ENCODE measurements at regions not wholly inside any gene's neighbourhood (a gene's known extent, or its start where the extent isn't known, plus 50 kb on each side); places are given as distances from the start of the nearest gene placed in this dataset.

GRCh38 chr6:23096876-23097275 lies 527.5 kb downstream of the HDGFL1 start:
- TF ChIP-seq, protein P1, sequence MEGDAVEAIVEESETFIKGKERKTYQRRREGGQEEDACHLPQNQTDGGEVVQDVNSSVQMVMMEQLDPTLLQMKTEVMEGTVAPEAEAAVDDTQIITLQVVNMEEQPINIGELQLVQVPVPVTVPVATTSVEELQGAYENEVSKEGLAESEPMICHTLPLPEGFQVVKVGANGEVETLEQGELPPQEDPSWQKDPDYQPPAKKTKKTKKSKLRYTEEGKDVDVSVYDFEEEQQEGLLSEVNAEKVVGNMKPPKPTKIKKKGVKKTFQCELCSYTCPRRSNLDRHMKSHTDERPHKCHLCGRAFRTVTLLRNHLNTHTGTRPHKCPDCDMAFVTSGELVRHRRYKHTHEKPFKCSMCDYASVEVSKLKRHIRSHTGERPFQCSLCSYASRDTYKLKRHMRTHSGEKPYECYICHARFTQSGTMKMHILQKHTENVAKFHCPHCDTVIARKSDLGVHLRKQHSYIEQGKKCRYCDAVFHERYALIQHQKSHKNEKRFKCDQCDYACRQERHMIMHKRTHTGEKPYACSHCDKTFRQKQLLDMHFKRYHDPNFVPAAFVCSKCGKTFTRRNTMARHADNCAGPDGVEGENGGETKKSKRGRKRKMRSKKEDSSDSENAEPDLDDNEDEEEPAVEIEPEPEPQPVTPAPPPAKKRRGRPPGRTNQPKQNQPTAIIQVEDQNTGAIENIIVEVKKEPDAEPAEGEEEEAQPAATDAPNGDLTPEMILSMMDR (IDR thresholded peaks at IDR 0.05) = no peak
- Histone ChIP-seq H3K4me3 (no peak overlapping the region), H3K27ac (no peak overlapping the region)
- DNase-seq (ENCODE audit: low spot score) = no peak

DNA sequence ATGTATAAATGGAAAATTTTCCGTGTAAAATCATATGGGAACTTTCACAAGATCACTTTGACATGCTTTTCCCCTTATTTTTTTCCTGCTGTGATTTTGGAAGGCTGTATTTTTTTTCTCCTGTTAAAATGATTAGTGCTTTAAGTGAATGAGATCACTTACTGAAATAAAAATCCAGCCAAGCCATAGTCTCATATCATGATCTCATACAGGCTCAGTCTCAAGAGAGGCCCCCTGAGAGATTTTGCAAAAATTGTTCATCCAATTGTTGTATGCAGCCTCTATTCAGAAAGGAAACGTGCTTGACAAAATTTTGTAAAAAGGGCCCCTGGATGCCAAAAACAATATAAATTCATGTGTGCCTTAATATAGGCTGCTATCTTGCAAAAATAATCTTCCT lies 528.2 kb downstream of the HDGFL1 start:
- no peak for DNase-seq (ENCODE audit: low spot score)
- Histone ChIP-seq H3K4me3 (no peak overlapping the region), H3K27ac (no peak overlapping the region)
- TF ChIP-seq, protein P1 (IDR thresholded peaks at IDR 0.05) = no peak

DNA sequence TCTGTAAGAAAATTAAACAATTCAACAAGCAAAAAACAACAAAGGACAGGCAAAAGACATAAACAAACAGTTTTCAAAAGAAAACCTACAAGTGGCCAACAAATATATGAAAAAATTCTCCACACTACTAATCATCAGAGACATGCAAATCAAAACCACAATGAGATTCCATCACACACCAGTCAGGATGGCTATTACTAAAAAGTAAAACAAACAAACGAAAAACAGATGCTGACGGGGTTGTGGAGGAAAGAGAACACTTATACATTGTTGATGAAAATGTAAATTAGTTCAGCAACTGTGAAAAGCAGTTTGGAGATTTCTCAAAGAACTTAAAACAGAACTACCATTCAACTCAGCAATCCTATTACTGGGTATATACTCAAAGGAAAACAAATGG lies 537.6 kb downstream of the HDGFL1 start:
- no peak for DNase-seq (ENCODE audit: low spot score)

DNA sequence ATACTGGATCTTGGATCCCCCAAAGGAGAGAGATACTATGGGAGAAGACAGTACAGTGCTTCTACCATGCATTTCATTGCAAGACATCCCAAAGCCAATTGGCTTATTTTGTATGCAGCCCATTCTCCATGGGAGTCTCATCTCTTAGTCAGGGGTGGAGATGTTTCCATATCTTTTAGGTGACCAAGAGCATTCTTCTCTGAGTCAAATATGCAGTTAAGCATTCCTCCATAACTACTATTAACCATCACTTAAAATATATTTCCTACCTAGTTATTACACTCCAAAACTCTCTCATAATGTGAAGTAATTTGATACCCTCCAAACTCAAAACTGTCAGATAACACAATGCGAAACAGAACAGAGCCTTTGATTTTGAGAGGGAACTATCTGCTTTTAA lies 542.6 kb downstream of the HDGFL1 start:
- TF ChIP-seq, protein P1 (IDR thresholded peaks at IDR 0.05) = no peak
- Histone ChIP-seq H3K4me3 (no peak overlapping the region), H3K27ac (no peak overlapping the region)
- DNase-seq (ENCODE audit: low spot score) = no peak

More for the DNA sequence above, 537.6 kb downstream of the HDGFL1 start:
- Histone ChIP-seq H3K4me3 (no peak overlapping the region), H3K27ac (no peak overlapping the region)
- TF ChIP-seq, protein P1 (IDR thresholded peaks at IDR 0.05) = no peak

GRCh38 chr6:23114812-23115504 lies 545.6 kb downstream of the HDGFL1 start:
- H3K27ac ChIP-seq = no peak overlapping the region
- TF ChIP-seq, protein P1 (IDR thresholded peaks at IDR 0.05) = no peak
- no peak overlapping the region for H3K4me3 ChIP-seq
- DNase-seq (ENCODE audit: low spot score) = no peak

GRCh38 chr6:23137611-23138010 lies 568.2 kb downstream of the HDGFL1 start:
- H3K27ac ChIP-seq = no peak overlapping the region
- TF ChIP-seq, protein P1 (IDR thresholded peaks at IDR 0.05) = no peak
- no peak overlapping the region for H3K4me3 ChIP-seq
- DNase-seq (ENCODE audit: low spot score) = no peak

DNA sequence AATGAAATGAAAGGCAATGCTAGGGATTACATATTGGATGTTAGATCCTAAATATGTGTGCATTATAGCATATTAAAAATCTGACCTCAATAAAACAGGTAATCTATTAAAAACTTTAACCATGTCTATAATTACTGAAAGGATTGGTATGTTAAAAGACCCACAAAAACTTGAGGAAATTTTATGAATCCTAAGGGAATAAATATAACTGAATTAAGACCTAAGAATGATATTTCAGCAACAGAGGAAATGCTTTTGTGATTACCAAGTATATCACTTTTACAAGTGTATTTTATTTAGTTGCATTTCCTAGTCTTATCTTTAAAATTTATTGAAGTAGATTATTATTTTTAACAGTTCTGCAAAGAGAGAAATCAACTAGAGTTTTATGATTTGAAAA lies 571.5 kb downstream of the HDGFL1 start:
- TF ChIP-seq, protein P1 (IDR thresholded peaks at IDR 0.05) = no peak
- Histone ChIP-seq H3K27ac (no peak overlapping the region), H3K4me3 (no peak overlapping the region)
- no peak for DNase-seq (ENCODE audit: low spot score)

Measured in coronary artery (tissue), 2 donors.